Psoas muscle (tissue), 7 donors: ENCODE measurements at regions not wholly inside any gene's neighbourhood (a gene's known extent, or its start where the extent isn't known, plus 50 kb on each side); places are given as distances from the start of the nearest gene placed in this dataset.
A peak's percentile ranks its signal among the peaks of the same experiment; 100 is the strongest.

Source experiments
- ATAC-seq, 4 donors: fragments of 200-7000 bp; cut with Tn5 transposase; one replicate each; pipeline ENCODE4 v1.9.1; 2020; ENCODE audit warnings: moderate library complexity in 3 of 4, mild to moderate bottlenecking in 2 of 4
- DNase-seq, 2 donors: peaks; one replicate each; pipeline ENCODE4 v3.0.0-alpha.2; 2020
- H3K27ac ChIP-seq: fragments of 200-600 bp; one replicate; pipeline ENCODE4 v1.8.0; 2022
- H3K27me3 ChIP-seq, 3 donors: fragments of 200-600 bp in 1 of 3; one replicate each; pipeline versions ENCODE4 v1.6.1 to v1.8.0; 2013 to 2022; ENCODE audit warnings: low read length in 2 of 3, mild to moderate bottlenecking in 2 of 3, moderate library complexity in 1 of 3; ENCODE audit not compliant: insufficient read depth in 3 of 3
- H3K36me3 ChIP-seq, 2 donors: fragments of 200-600 bp in 1 of 2; one replicate each; pipeline versions ENCODE4 v1.6.1 to v1.8.0; 2013 to 2022; ENCODE audit warnings: low read depth in 1 of 2, mild to moderate bottlenecking in 1 of 2, moderate library complexity in 1 of 2; ENCODE audit not compliant: insufficient read depth in 1 of 2
- H3K4me1 ChIP-seq: fragments of 200-600 bp; one replicate; pipeline ENCODE4 v1.8.0; 2022
- H3K4me3 ChIP-seq: fragments of 200-600 bp; one replicate; pipeline ENCODE4 v1.8.0; 2022; ENCODE audit warnings: mild to moderate bottlenecking
- H3K9me3 ChIP-seq: fragments of 200-600 bp; one replicate; pipeline ENCODE4 v1.8.0; 2022
- WGBS, 3 donors: extraction: QIAGEN DNeasy Blood & Tissue Kit; methylation state at CpG; one replicate each; pipeline versions ENCODE4 v1.1.6 to v1.1.7; 2013; 5-methylcytosine and 5-hydroxymethylcytosine counted together
- intact Hi-C, 2 donors: fragments of 100-400 bp; cut with DNase I; formaldehyde crosslinking; loops; one replicate each; pipeline versions ENCODE4 v1.11.0 to v1.14.2; 2022
- TF ChIP-seq, protein P1 (sequence below): fragments of 200-600 bp; IDR thresholded peaks from one replicate; pipeline ENCODE4 v1.8.0; 2022; ENCODE audit warnings: antibody characterized with exemption
- donor health status: healthy with polysubstance abuse.
- donor health status: DM: no; HTN: no; CAD: no; lungs with moderate emphysema.
- donor health status: Bipolar disorder and iron deficiency.
- donor health status: healthy.
- donor health status: DM: yes; HTN: yes; CAD: no.
- donor health status: DM: no; HTN: no; CAD: no.
- donor health status: DM: yes; HTN: yes; CAD: no.

- Histone ChIP-seq H3K36me3 (no peaks in the 10 kb centered on the region), H3K27me3 (no peaks in the 10 kb centered on the region), H3K4me3 (no peak overlapping the region), H3K9me3 (no peaks in the 10 kb centered on the region), H3K27ac (no peak overlapping the region), H3K4me1 (no peaks in the 10 kb centered on the region)
- TF ChIP-seq, protein P1, sequence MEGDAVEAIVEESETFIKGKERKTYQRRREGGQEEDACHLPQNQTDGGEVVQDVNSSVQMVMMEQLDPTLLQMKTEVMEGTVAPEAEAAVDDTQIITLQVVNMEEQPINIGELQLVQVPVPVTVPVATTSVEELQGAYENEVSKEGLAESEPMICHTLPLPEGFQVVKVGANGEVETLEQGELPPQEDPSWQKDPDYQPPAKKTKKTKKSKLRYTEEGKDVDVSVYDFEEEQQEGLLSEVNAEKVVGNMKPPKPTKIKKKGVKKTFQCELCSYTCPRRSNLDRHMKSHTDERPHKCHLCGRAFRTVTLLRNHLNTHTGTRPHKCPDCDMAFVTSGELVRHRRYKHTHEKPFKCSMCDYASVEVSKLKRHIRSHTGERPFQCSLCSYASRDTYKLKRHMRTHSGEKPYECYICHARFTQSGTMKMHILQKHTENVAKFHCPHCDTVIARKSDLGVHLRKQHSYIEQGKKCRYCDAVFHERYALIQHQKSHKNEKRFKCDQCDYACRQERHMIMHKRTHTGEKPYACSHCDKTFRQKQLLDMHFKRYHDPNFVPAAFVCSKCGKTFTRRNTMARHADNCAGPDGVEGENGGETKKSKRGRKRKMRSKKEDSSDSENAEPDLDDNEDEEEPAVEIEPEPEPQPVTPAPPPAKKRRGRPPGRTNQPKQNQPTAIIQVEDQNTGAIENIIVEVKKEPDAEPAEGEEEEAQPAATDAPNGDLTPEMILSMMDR: no peak
- DNase-seq (no peak), ATAC-seq (no peak)
- intact Hi-C loops: no loop called here
- 61 to 72% (median 62%) methylated on average over 2 of the region's 2 CpGs for WGBS, 3 donors
Measured at GRCh38 chr21:16102113-16102512, 372.3 kb downstream of the USP25 start.

GRCh38 chr21:16108561-16109075, 378.8 kb downstream of the USP25 start:
- no peak overlapping the region for H3K4me3 ChIP-seq
- DNase-seq (no peak), ATAC-seq (no peak)
- intact Hi-C loops: no loop called here
- H3K36me3 ChIP-seq: no peaks in the 10 kb centered on the region
- TF ChIP-seq, protein P1: no peak
- H3K27ac ChIP-seq: no peak overlapping the region
- H3K27me3 ChIP-seq: no peaks in the 10 kb centered on the region
- no peaks in the 10 kb centered on the region for H3K4me1 ChIP-seq
- H3K9me3 ChIP-seq: no peaks in the 10 kb centered on the region
- WGBS, 3 donors: 95 to 96% (median 95%) methylated on average over 3 of the region's 3 CpGs

DNA sequence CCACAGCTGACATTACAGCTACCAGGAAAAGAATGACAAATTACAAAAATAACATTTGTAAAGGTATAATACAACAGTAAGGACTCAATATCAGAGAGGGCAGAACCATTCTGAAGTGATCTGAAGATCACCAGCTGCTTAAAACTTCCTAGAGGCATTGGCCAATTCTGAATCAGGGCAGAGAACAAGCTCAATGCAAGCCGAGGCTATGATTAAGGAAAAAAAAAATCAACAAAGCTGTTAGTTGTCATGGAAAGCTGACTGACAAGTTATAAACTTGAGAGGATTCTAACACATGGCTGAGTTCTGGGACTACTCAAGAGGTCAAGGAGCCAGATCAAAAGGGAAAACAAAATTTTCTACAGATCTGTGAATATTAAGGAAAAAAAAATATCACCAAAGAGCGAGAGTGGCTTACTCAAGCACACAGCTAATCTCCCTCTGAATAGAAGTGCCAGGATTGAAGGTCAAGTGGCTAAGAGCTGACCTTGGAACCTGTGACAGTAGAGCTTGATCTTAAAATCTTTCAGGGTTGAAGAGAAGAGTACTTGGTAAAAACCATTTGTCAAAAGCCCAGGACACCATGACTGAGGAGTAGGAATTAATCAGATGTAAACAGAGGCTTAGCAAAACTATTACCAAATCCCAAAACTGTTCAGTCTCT, 383.4 kb downstream of the USP25 start:
- no peak overlapping the region for H3K27ac ChIP-seq
- TF ChIP-seq, protein P1: no peak
- ATAC-seq (peak in 1 of 4 donors; percentile 45), DNase-seq (no peak)
- H3K4me1 ChIP-seq: no peaks in the 10 kb centered on the region
- intact Hi-C loops: no loop called here
- H3K4me3 ChIP-seq: no peak overlapping the region
- no peaks in the 10 kb centered on the region for H3K36me3 ChIP-seq
- H3K9me3 ChIP-seq: no peaks in the 10 kb centered on the region
- H3K27me3 ChIP-seq: no peaks in the 10 kb centered on the region
- WGBS, 3 donors: 30 to 51% (median 42%) methylated on average over 2 of the region's 2 CpGs

GRCh38 chr21:16115461-16115860, 385.7 kb downstream of the USP25 start:
- no peak for ATAC-seq
- WGBS, 3 donors: 95 to 96% (median 96%) methylated on average over 3 of the region's 3 CpGs
- Histone ChIP-seq H3K4me1 (no peaks in the 10 kb centered on the region), H3K36me3 (no peaks in the 10 kb centered on the region), H3K4me3 (no peak overlapping the region), H3K27me3 (no peaks in the 10 kb centered on the region), H3K27ac (no peak overlapping the region), H3K9me3 (no peaks in the 10 kb centered on the region)
- intact Hi-C loops: no loop called here
- DNase-seq: no peak
- TF ChIP-seq, protein P1: no peak

DNA sequence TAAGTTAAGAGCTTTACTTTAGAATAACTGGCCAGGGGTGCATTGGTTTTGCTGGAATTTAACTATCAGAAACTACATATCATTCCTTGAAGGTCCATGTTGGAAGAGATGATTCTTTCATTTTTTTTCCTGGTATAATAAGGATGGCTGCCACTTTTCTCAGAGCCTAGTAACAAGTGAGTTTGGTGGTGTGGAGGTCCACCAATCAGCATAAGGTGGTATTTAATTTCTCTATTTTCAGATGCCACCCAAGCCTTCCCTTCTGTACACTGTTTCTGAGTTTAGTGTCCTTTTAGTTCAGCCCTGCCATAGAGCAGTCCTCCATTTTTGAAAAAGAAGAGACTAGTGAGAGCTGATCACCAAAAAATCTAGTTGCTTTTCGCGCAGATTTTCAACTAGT, 386.3 kb downstream of the USP25 start:
- H3K36me3 ChIP-seq: no peaks in the 10 kb centered on the region
- ATAC-seq: no peak
- 98 to 99% (median 98%) methylated on average over 2 of the region's 2 CpGs for WGBS, 3 donors
- intact Hi-C loops: no loop called here
- no peaks in the 10 kb centered on the region for H3K27me3 ChIP-seq
- H3K4me3 ChIP-seq: no peak overlapping the region
- no peak for DNase-seq
- H3K27ac ChIP-seq: no peak overlapping the region
- H3K4me1 ChIP-seq: no peaks in the 10 kb centered on the region
- H3K9me3 ChIP-seq: no peaks in the 10 kb centered on the region
- TF ChIP-seq, protein P1: no peak
